ENCODE measurements at regions not wholly inside any gene's neighbourhood (a gene's known extent, or its start where the extent isn't known, plus 50 kb on each side); places are given as distances from the start of the nearest gene placed in this dataset.

- DNase-seq (ENCODE audit: low spot score): no peak
- no peak overlapping the region for H2AFZ ChIP-seq
- H3K9me2 ChIP-seq (replicated peaks; ENCODE audit: insufficient read depth): no peaks in the 10 kb centered on the region
- no peaks in the 10 kb centered on the region for H3K4me1 ChIP-seq (ENCODE audit: insufficient read depth)
- H4K20me1 ChIP-seq (ENCODE audit: insufficient read depth, poor library complexity, severe bottlenecking): no peaks in the 10 kb centered on the region
- no peaks in the 10 kb centered on the region for H3K9me3 ChIP-seq (ENCODE audit: low read depth)
- no peak for TF ChIP-seq EZH2 (IDR thresholded peaks at IDR 0.05; ENCODE audit: borderline replicate concordance)
- TF ChIP-seq CTCF (IDR thresholded peaks at IDR 0.05; ENCODE audit: poor library complexity): no peak
- TF ChIP-seq EZH2phosphoT487 (IDR thresholded peaks at IDR 0.05; ENCODE audit: low read depth, severe bottlenecking, unreplicated experiment): no peak
- H3K4me3 ChIP-seq: no peak overlapping the region
- no peaks in the 10 kb centered on the region for H3K79me2 ChIP-seq
- H3K27ac ChIP-seq: no peak overlapping the region
- no peak overlapping the region for H3K4me2 ChIP-seq
- no peaks in the 10 kb centered on the region for H3K27me3 ChIP-seq
- H3K36me3 ChIP-seq (replicated peaks; ENCODE audit: insufficient read depth, low read depth): no peaks in the 10 kb centered on the region
Measured at GRCh38 chr14:87304404-87304803, 688.6 kb downstream of the GALC start.

- 79% methylated on average over 1 of the region's 1 CpG for WGBS (ENCODE audit: low lambda C conversion rate, missing lambda C conversion rate)
- H4K20me1 ChIP-seq (ENCODE audit: insufficient read depth, poor library complexity, severe bottlenecking): no peaks in the 10 kb centered on the region
- DNase-seq (ENCODE audit: low spot score): no peak
- no peak overlapping the region for H3K27ac ChIP-seq
- H3K4me2 ChIP-seq: no peak overlapping the region
- H2AFZ ChIP-seq: no peak overlapping the region
- no peaks in the 10 kb centered on the region for H3K36me3 ChIP-seq (replicated peaks; ENCODE audit: insufficient read depth, low read depth)
- peaks cover 4% of the 10 kb centered on the region for H3K4me1 ChIP-seq (ENCODE audit: insufficient read depth)
- TF ChIP-seq CTCF (IDR thresholded peaks at IDR 0.05; ENCODE audit: poor library complexity) (no peak), EZH2phosphoT487 (IDR thresholded peaks at IDR 0.05; ENCODE audit: low read depth, severe bottlenecking, unreplicated experiment) (no peak), EZH2 (IDR thresholded peaks at IDR 0.05; ENCODE audit: borderline replicate concordance) (no peak)
- H3K79me2 ChIP-seq: no peaks in the 10 kb centered on the region
- H3K4me3 ChIP-seq: no peak overlapping the region
- H3K27me3 ChIP-seq: no peaks in the 10 kb centered on the region
- H3K9me2 ChIP-seq (replicated peaks; ENCODE audit: insufficient read depth): no peaks in the 10 kb centered on the region
- no peaks in the 10 kb centered on the region for H3K9me3 ChIP-seq (ENCODE audit: low read depth)
Measured at GRCh38 chr14:87286826-87287225, 706.2 kb downstream of the GALC start.

GRCh38 chr14:87286191-87286590, 706.8 kb downstream of the GALC start:
- no peak overlapping the region for H3K4me2 ChIP-seq

More at GRCh38 chr14:87286191-87286590, 706.8 kb downstream of the GALC start:
- Histone ChIP-seq H3K9me2 (replicated peaks; ENCODE audit: insufficient read depth) (no peaks in the 10 kb centered on the region), H3K9me3 (ENCODE audit: low read depth) (no peaks in the 10 kb centered on the region), H3K36me3 (replicated peaks; ENCODE audit: insufficient read depth, low read depth) (no peaks in the 10 kb centered on the region), H3K79me2 (no peaks in the 10 kb centered on the region), H4K20me1 (ENCODE audit: insufficient read depth, poor library complexity, severe bottlenecking) (no peaks in the 10 kb centered on the region), H3K27me3 (no peaks in the 10 kb centered on the region), H2AFZ (no peak overlapping the region), H3K4me1 (ENCODE audit: insufficient read depth) (peaks cover 4% of the 10 kb centered on the region), H3K27ac (no peak overlapping the region), H3K4me3 (no peak overlapping the region)
- no peak for DNase-seq (ENCODE audit: low spot score)
- WGBS (ENCODE audit: low lambda C conversion rate, missing lambda C conversion rate): 69% methylated on average over 1 of the region's 1 CpG
- no peak for TF ChIP-seq EZH2 (IDR thresholded peaks at IDR 0.05; ENCODE audit: borderline replicate concordance)
- no peak for TF ChIP-seq CTCF (IDR thresholded peaks at IDR 0.05; ENCODE audit: poor library complexity)
- TF ChIP-seq EZH2phosphoT487 (IDR thresholded peaks at IDR 0.05; ENCODE audit: low read depth, severe bottlenecking, unreplicated experiment): no peak

Data from hepatocyte (in vitro differentiated cells).